ENCODE measurements at regions not wholly inside any gene's neighbourhood (a gene's known extent, or its start where the extent isn't known, plus 50 kb on each side); places are given as distances from the start of the nearest gene placed in this dataset.

DNA sequence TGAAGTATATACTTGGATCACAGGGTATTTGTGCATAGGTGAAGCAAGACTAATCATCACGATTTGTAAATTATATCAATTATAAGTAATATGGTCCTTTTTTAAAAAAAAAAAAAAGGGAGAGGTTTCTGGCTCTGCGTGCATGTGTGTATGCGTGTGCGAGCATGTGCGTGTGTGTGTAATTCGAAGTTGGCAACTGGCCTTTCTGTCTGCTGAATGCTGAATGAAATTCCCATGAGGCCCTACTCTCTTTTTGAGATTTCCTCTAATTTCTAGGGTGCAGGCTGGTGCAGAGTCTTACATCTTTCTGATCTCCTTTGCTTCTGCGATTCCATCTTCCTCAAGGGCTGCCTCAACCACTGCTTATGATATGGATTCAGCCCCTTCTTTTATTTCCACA lies 212.2 kb downstream of the URB2 start:
- DNase-seq (ENCODE audit: extremely low read depth, low read depth) = no peak
- H3K4me3 ChIP-seq (replicated peaks; ENCODE audit: low read depth, low read length) = no peak overlapping the region

GRCh38 chr1:229839800-229840199 lies 213.8 kb downstream of the URB2 start:
- no peak for TF ChIP-seq CTCF (IDR thresholded peaks at IDR 0.05; ENCODE audit: low read depth, low read length, missing control alignments)
- DNase-seq (ENCODE audit: extremely low read depth, low read depth) = no peak
- no peak overlapping the region for H3K4me3 ChIP-seq (replicated peaks; ENCODE audit: low read depth, low read length)

More for the DNA sequence above, 212.2 kb downstream of the URB2 start:
- TF ChIP-seq CTCF (IDR thresholded peaks at IDR 0.05; ENCODE audit: low read depth, low read length, missing control alignments) = no peak

DNA sequence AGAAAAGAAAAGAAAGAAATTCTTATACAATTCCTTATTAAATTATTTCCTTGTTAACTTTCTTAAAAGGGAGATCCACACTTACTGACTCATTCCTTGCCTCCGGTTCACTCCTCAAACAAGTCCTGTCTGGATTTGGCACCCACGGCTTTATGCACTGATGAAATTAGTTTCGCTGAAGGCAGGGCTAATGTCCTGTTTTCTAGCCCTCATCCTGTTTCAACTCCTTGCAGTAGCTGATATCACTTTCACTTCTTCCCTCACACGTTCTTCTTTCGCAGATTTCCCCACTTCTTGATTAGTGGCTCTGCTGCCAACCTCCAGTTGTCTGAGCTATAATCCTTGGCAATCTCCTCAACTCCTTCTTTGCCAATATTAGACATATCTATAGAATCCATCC lies 215.2 kb downstream of the URB2 start:
- no peak for TF ChIP-seq CTCF (IDR thresholded peaks at IDR 0.05; ENCODE audit: low read depth, low read length, missing control alignments)
- DNase-seq (ENCODE audit: extremely low read depth, low read depth) = no peak
- no peak overlapping the region for H3K4me3 ChIP-seq (replicated peaks; ENCODE audit: low read depth, low read length)

GRCh38 chr1:229842302-229843255 lies 216.5 kb downstream of the URB2 start:
- no peak overlapping the region for H3K4me3 ChIP-seq (replicated peaks; ENCODE audit: low read depth, low read length)
- no peak for DNase-seq (ENCODE audit: extremely low read depth, low read depth)
- no peak for TF ChIP-seq CTCF (IDR thresholded peaks at IDR 0.05; ENCODE audit: low read depth, low read length, missing control alignments)

DNA sequence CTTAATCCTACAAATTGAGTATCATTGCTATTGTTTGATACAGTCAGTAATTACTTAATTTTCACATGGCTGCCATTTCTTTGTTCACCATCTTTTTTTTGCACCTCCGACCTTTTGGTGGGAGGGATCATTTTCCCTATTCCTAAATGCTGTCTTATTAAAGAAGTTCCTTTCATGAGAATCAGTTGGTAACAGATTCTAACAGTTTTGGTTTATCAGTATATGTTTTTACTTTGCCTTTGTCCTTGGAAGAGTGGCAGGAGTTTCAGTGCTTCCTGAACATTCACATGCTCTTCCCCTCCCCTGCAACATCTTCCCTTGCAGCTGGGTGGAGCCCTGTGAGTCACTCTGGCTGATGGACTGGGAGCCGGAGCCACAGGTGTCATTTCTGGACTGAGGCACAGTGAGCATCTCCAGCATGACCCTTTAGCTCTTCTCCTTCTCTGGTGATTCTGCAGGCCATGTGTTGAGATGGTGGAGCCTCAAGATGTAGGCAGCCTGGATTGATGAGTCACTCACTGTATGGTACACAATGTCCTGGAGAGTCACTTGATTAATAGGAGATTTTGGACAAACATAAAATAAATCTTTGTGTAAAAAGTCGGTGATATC lies 217.7 kb downstream of the URB2 start:
- TF ChIP-seq CTCF (IDR thresholded peaks at IDR 0.05; ENCODE audit: low read depth, low read length, missing control alignments) = peak; percentile 19
- DNase-seq (ENCODE audit: extremely low read depth, low read depth) = peak; percentile 37
- H3K4me3 ChIP-seq (replicated peaks; ENCODE audit: low read depth, low read length) = no peak overlapping the region

- no peak for DNase-seq (ENCODE audit: extremely low read depth, low read depth)
- no peak overlapping the region for H3K4me3 ChIP-seq (replicated peaks; ENCODE audit: low read depth, low read length)
- TF ChIP-seq CTCF (IDR thresholded peaks at IDR 0.05; ENCODE audit: low read depth, low read length, missing control alignments) = no peak
Measured at GRCh38 chr1:229844675-229845074, 218.6 kb downstream of the URB2 start.
